PC-3 (cell line): ENCODE measurements at regions not wholly inside any gene's neighbourhood (a gene's known extent, or its start where the extent isn't known, plus 50 kb on each side); places are given as distances from the start of the nearest gene placed in this dataset.

ENCODE experiments used
- CTCF ChIP-seq: fragments of 300-600 bp; sonication (generic); conservative IDR thresholded peaks from 2 replicates; pipeline ENCODE4 v1.5.1; 2017; ENCODE audit warnings: antibody characterized with exemption, low read depth, mild to moderate bottlenecking, low read length
- EZH2phosphoT487 ChIP-seq: fragments of 300-600 bp; sonication (generic); IDR thresholded peaks from 2 replicates; pipeline ENCODE4 v1.6.1; 2018; ENCODE audit warnings: mild to moderate bottlenecking, antibody characterized with exemption, low read length, borderline replicate concordance

GRCh38 chr14:52142504-52142903 lies 73.6 kb upstream of the NID2 start:
- TF ChIP-seq CTCF (no peak), EZH2phosphoT487 (no peak)
